DND-41 (cell line): ENCODE measurements at regions not wholly inside any gene's neighbourhood (a gene's known extent, or its start where the extent isn't known, plus 50 kb on each side); places are given as distances from the start of the nearest gene placed in this dataset.

Source experiments
- CTCF ChIP-seq: IDR thresholded peaks from 2 replicates; pipeline ENCODE4 v1.5.1; 2012; ENCODE audit warnings: borderline replicate concordance, low read length, moderate library complexity, mild to moderate bottlenecking; ENCODE audit not compliant: poor library complexity, severe bottlenecking; ENCODE audit errors: extremely low read depth
- EZH2 ChIP-seq: IDR thresholded peaks from 3 replicates; pipeline ENCODE4 v1.6.1; 2012; ENCODE audit warnings: borderline replicate concordance, low read depth, mild to moderate bottlenecking, moderate library complexity, low read length, inconsistent platforms; ENCODE audit not compliant: severe bottlenecking

DNA sequence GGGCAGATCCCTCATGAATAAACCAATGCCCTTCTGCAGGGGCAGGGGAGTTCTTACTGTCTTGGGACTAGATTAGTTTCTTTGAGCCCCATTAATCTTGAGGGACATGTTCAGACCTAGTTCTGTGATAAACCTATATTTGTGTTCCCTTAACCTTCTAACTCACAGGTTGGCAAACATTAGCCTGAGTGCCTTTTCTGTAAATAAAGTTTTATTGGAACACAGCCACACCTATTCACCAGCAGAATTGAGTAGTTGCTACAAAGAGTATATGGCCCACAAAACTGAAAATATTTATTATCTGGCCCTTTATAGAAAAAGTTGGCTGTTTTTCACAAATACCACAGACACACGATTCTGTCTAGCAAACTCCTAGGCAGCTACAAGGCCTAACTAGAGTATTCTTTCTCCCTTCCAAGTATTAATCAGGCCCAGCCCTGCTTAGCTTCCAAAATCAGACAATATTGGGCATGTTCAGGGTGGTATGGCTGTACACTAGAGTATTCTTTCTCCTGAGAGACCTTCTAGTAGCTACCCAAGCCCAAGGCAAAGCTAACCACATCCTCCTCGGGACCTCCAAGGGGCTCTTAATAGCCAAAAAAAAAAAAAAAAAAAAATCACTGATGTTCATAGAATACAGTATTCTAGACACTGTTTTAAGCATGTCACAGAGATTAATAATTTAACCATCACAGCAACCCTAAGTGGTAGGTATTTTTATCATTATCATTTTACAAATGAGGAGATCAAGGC, 199.3 kb upstream of the PWP1 start:
- TF ChIP-seq CTCF (no peak), EZH2 (no peak)
